GM23248 (cell line): ENCODE measurements at regions not wholly inside any gene's neighbourhood (a gene's known extent, or its start where the extent isn't known, plus 50 kb on each side); places are given as distances from the start of the nearest gene placed in this dataset.

ENCODE experiments used
- DNase-seq: peaks from one replicate; pipeline ENCODE4 v3.0.0-alpha.2; 2015
- H2AFZ ChIP-seq: fragments of 200-600 bp; sonication (generic); 2 replicates; pipeline ENCODE4 v1.6.1; 2016; ENCODE audit warnings: antibody characterized with exemption
- H3F3A ChIP-seq: fragments of 200-600 bp; sonication (generic); 2 replicates; pipeline ENCODE4 v1.6.1; 2016; ENCODE audit warnings: mild to moderate bottlenecking, antibody characterized with exemption, mixed run types; ENCODE audit not compliant: insufficient read depth
- H3K27ac ChIP-seq: fragments of 200-600 bp; sonication (generic); 2 replicates; pipeline ENCODE4 v1.5.1; 2016; ENCODE audit warnings: mild to moderate bottlenecking
- H3K27me3 ChIP-seq: fragments of 200-600 bp; sonication (generic); replicated peaks from 2 replicates; pipeline ENCODE4 v1.6.1; 2016; ENCODE audit warnings: mild to moderate bottlenecking; ENCODE audit not compliant: insufficient read depth
- H3K36me3 ChIP-seq: fragments of 200-600 bp; sonication (generic); 2 replicates; pipeline ENCODE4 v1.6.1; 2016; ENCODE audit warnings: low read depth, mild to moderate bottlenecking
- H3K4me1 ChIP-seq: fragments of 200-600 bp; sonication (generic); 2 replicates; pipeline ENCODE4 v1.6.1; 2016; ENCODE audit warnings: mild to moderate bottlenecking; ENCODE audit not compliant: insufficient read depth
- H3K4me2 ChIP-seq: fragments of 200-600 bp; sonication (generic); one replicate; pipeline ENCODE4 v1.6.1; 2016; ENCODE audit warnings: mild to moderate bottlenecking; ENCODE audit not compliant: unreplicated experiment
- H3K4me3 ChIP-seq: fragments of 200-600 bp; sonication (generic); 2 replicates; pipeline ENCODE4 v1.5.1; 2016; ENCODE audit warnings: mild to moderate bottlenecking
- H3K79me2 ChIP-seq: fragments of 200-600 bp; sonication (generic); 2 replicates; pipeline ENCODE4 v1.6.1; 2016; ENCODE audit warnings: mild to moderate bottlenecking; ENCODE audit not compliant: insufficient read depth
- H3K9ac ChIP-seq: fragments of 200-600 bp; sonication (generic); 2 replicates; pipeline ENCODE4 v1.6.1; 2016; ENCODE audit warnings: mild to moderate bottlenecking
- H3K9me2 ChIP-seq: fragments of 200-600 bp; sonication (generic); 2 replicates; pipeline ENCODE4 v1.6.1; 2016; ENCODE audit warnings: mixed run types, mild to moderate bottlenecking, moderate library complexity; ENCODE audit not compliant: insufficient read depth
- H3K9me3 ChIP-seq: fragments of 200-600 bp; sonication (generic); one replicate; pipeline ENCODE4 v1.6.1; 2017; ENCODE audit warnings: low read depth
- H4K20me1 ChIP-seq: fragments of 200-600 bp; sonication (generic); 2 replicates; pipeline ENCODE4 v1.6.0; 2016; ENCODE audit not compliant: insufficient read depth
- EZH2 ChIP-seq: fragments of 200-600 bp; sonication (generic); IDR thresholded peaks from 2 replicates; pipeline ENCODE4 v1.6.1; 2018; ENCODE audit warnings: antibody characterized with exemption, mild to moderate bottlenecking; ENCODE audit not compliant: insufficient read depth, poor library complexity, severe bottlenecking
- EZH2phosphoT487 ChIP-seq: fragments of 200-600 bp; sonication (generic); IDR thresholded peaks from 2 replicates; pipeline ENCODE4 v1.6.1; 2018; ENCODE audit warnings: antibody characterized with exemption, moderate library complexity, mild to moderate bottlenecking, low read depth; ENCODE audit not compliant: insufficient read depth
- WGBS, 2 experiments: methylation state at CpG; one replicate each; pipeline ENCODE4 v1.1.6; 2015 to 2017; ENCODE audit warnings: low lambda C conversion rate in 2 of 2, low coverage in 1 of 2; ENCODE audit errors: missing lambda C conversion rate in 2 of 2; 5-methylcytosine and 5-hydroxymethylcytosine counted together
- in situ Hi-C: fragments of 300-500 bp; cut with MboI; formaldehyde crosslinking; loops from 2 replicates; pipeline ENCODE4 v1.15.0; 2020

DNA sequence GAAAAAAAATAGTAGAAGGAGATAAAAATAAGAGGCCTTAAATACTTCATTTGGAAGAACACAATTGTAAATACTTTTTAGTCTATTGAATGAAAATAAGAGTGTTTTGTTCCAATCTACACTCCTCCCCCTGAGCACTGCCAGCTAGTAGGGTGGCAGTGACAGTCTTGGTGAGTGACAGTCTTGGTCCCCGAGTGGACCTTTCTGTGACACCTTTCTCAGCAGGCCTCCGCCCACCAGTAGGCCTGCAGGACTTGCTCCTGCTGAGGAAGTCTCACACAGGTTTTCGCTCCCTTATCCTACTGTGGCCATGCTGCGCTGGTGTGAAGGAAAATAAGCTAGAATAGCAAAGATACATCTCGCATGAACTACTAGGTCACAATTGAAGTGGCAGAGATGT is 666.8 kb downstream of the NR4A2 start:
- H3K4me3 ChIP-seq = no peak overlapping the region
- in situ Hi-C loops = no loop called here
- H3K9me3 ChIP-seq = no peaks in the 10 kb centered on the region
- H3K4me2 ChIP-seq = no peak overlapping the region
- H3K9me2 ChIP-seq = no peaks in the 10 kb centered on the region
- H3K27ac ChIP-seq = no peak overlapping the region
- no peaks in the 10 kb centered on the region for H3K4me1 ChIP-seq
- no peaks in the 10 kb centered on the region for H3K79me2 ChIP-seq
- TF ChIP-seq EZH2phosphoT487 (no peak), EZH2 (no peak)
- no peak overlapping the region for H3K9ac ChIP-seq
- H3F3A ChIP-seq = no peaks in the 10 kb centered on the region
- H4K20me1 ChIP-seq = no peaks in the 10 kb centered on the region
- no peak overlapping the region for H2AFZ ChIP-seq
- DNase-seq = no peak
- no peaks in the 10 kb centered on the region for H3K36me3 ChIP-seq
- no peaks in the 10 kb centered on the region for H3K27me3 ChIP-seq
- WGBS, 2 experiments = 29 to 32% methylated on average over 5 of the region's 5 CpGs

DNA sequence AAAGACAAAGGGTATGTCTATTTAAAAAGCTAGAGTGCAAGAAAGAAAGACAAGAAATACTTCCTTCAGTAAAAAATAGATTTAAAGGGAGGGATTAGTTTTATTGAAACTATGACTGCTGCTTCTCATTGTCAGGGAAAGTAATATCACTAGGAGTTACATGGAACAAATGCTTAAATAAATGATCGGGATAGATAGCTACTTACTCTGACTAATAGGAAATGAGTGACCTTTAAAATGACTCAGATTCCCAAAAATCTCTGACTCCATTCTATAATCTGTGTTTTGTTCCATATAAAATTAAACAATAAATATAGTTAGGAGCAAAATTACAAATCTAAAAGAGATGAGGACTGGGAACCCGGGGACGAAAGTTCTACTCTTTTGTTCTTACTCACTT is 669.3 kb downstream of the NR4A2 start:
- H3K9ac ChIP-seq = no peak overlapping the region
- no peaks in the 10 kb centered on the region for H3K79me2 ChIP-seq
- no peak for TF ChIP-seq EZH2
- no peak for TF ChIP-seq EZH2phosphoT487
- in situ Hi-C loops = no loop called here
- no peaks in the 10 kb centered on the region for H3K27me3 ChIP-seq
- no peaks in the 10 kb centered on the region for H3K36me3 ChIP-seq
- no peaks in the 10 kb centered on the region for H3F3A ChIP-seq
- DNase-seq = no peak
- H3K4me1 ChIP-seq = no peaks in the 10 kb centered on the region
- H3K9me2 ChIP-seq = no peaks in the 10 kb centered on the region
- H4K20me1 ChIP-seq = no peaks in the 10 kb centered on the region
- H3K4me3 ChIP-seq = no peak overlapping the region
- 37 to 49% methylated on average over 3 of the region's 3 CpGs for WGBS, 2 experiments
- no peak overlapping the region for H3K4me2 ChIP-seq
- no peaks in the 10 kb centered on the region for H3K9me3 ChIP-seq
- no peak overlapping the region for H3K27ac ChIP-seq
- no peak overlapping the region for H2AFZ ChIP-seq

DNA sequence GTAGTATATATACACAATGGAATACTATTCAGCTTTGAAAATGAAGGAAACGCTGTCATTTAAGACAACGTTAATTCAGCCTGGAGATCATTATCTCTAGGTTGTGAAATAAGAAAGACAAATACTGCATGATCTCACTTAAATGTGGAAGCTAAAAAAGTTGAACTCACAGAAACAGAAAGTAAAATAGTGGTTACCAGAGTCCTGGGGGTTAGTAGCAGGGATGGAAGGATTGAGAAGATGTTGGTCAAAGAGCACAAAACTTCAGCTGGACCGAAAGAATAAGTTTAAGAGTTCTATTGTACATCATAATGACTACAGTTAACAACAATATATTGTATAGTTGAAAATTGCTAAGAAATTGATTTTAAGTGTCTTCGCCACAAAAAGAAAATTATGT is 670.3 kb downstream of the NR4A2 start:
- no peaks in the 10 kb centered on the region for H3K9me2 ChIP-seq
- no peak for DNase-seq
- no peaks in the 10 kb centered on the region for H3K36me3 ChIP-seq
- no peaks in the 10 kb centered on the region for H3K4me1 ChIP-seq
- no peak overlapping the region for H2AFZ ChIP-seq
- H3K4me2 ChIP-seq = no peak overlapping the region
- no peak overlapping the region for H3K4me3 ChIP-seq
- H3K27me3 ChIP-seq = no peaks in the 10 kb centered on the region
- TF ChIP-seq EZH2 (no peak), EZH2phosphoT487 (no peak)
- no peak overlapping the region for H3K27ac ChIP-seq
- H3K9ac ChIP-seq = no peak overlapping the region
- H3F3A ChIP-seq = no peaks in the 10 kb centered on the region
- H3K79me2 ChIP-seq = no peaks in the 10 kb centered on the region
- H3K9me3 ChIP-seq = no peaks in the 10 kb centered on the region
- in situ Hi-C loops = no loop called here
- no peaks in the 10 kb centered on the region for H4K20me1 ChIP-seq
- WGBS, 2 experiments = 27 to 32% methylated on average over 4 of the region's 4 CpGs

DNA sequence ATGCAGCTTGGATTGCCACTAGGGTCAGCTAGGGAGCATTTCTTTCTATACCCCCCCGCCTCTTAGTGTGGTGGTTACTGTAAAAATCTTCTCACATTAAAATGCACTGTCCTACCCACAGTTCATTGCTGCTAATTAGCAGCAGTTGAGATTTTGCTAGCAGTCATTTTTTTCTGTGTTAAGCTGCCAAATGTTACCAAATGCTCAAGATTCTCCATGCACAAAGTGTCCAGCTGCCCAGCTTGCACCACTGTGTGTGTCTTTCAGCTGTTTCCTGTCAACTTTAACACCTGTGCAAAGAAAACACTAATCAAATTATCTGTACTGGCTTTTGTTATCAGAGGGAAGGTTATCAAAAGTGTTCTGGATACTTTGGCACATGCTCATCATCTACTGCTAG is 679.3 kb downstream of the NR4A2 start:
- 0 to 8% methylated on average over 1 of the region's 1 CpG for WGBS, 2 experiments
- no peak for DNase-seq
- Histone ChIP-seq H3K4me3 (no peak overlapping the region), H3K27ac (no peak overlapping the region), H4K20me1 (no peaks in the 10 kb centered on the region), H3K36me3 (no peaks in the 10 kb centered on the region), H2AFZ (no peak overlapping the region), H3K9me2 (no peaks in the 10 kb centered on the region), H3F3A (no peaks in the 10 kb centered on the region), H3K4me2 (no peak overlapping the region), H3K9ac (no peak overlapping the region), H3K27me3 (no peaks in the 10 kb centered on the region), H3K9me3 (no peaks in the 10 kb centered on the region), H3K4me1 (no peaks in the 10 kb centered on the region), H3K79me2 (no peaks in the 10 kb centered on the region)
- in situ Hi-C loops = no loop called here
- TF ChIP-seq EZH2phosphoT487 (no peak), EZH2 (no peak)

DNA sequence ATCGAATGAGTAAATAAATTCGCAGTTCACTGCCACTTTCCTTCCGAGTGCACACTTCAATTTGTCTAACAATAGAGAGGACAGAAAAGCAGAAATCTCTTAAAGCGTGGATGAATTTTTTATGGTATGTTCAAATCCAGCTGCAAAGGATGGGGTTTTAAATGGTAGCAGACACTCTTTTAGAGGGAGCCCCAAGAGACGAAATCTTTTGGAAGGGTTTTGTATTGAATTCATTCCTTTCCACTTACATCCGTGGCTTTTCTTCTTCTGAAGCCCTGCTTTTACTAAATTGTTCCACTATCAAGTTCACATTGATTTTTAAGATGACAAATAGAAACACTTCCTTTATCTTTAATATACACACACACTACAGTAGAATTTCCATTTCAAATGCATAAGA is 680.7 kb downstream of the NR4A2 start:
- in situ Hi-C loops = no loop called here
- no peak overlapping the region for H3K4me3 ChIP-seq
- no peaks in the 10 kb centered on the region for H3K36me3 ChIP-seq
- H3K27ac ChIP-seq = no peak overlapping the region
- WGBS, 2 experiments = 34% methylated on average over 6 of the region's 6 CpGs
- H3K4me1 ChIP-seq = no peaks in the 10 kb centered on the region
- no peak for DNase-seq
- H3K27me3 ChIP-seq = no peaks in the 10 kb centered on the region
- no peak for TF ChIP-seq EZH2
- TF ChIP-seq EZH2phosphoT487 = no peak
- H3F3A ChIP-seq = no peaks in the 10 kb centered on the region
- H2AFZ ChIP-seq = no peak overlapping the region
- H3K4me2 ChIP-seq = no peak overlapping the region
- H3K9me3 ChIP-seq = no peaks in the 10 kb centered on the region
- no peaks in the 10 kb centered on the region for H3K9me2 ChIP-seq
- no peaks in the 10 kb centered on the region for H4K20me1 ChIP-seq
- H3K9ac ChIP-seq = no peak overlapping the region
- H3K79me2 ChIP-seq = no peaks in the 10 kb centered on the region
